ENCODE measurements at regions not wholly inside any gene's neighbourhood (a gene's known extent, or its start where the extent isn't known, plus 50 kb on each side); places are given as distances from the start of the nearest gene placed in this dataset.

GRCh38 chr5:174191850-174192655, 146.5 kb downstream of the NSG2 start:
- no peak for DNase-seq

GRCh38 chr5:174192901-174193300, 147.4 kb downstream of the NSG2 start:
- no peak for DNase-seq

- peak; percentile 70 for DNase-seq
Measured at GRCh38 chr5:174195517-174195916, 150.0 kb downstream of the NSG2 start.

GRCh38 chr5:174197929-174198328, 152.4 kb downstream of the NSG2 start:
- no peak for DNase-seq

GRCh38 chr5:174198541-174198940, 153.0 kb downstream of the NSG2 start:
- DNase-seq: no peak

GRCh38 chr5:174202996-174203395, 157.5 kb downstream of the NSG2 start:
- DNase-seq: no peak

- peak; percentile 95 for DNase-seq
Measured at GRCh38 chr5:174204535-174205313, 159.2 kb downstream of the NSG2 start.

- DNase-seq: no peak
Measured at GRCh38 chr5:174205939-174206338, 160.4 kb downstream of the NSG2 start.

- DNase-seq: no peak
Measured at GRCh38 chr5:174210596-174211276, 165.2 kb downstream of the NSG2 start.

GRCh38 chr5:174211277-174211626, 165.7 kb downstream of the NSG2 start:
- DNase-seq: no peak

- DNase-seq: no peak
Measured at GRCh38 chr5:174217527-174217926, 172.0 kb downstream of the NSG2 start.

- peak; percentile 16 for DNase-seq
Measured at GRCh38 chr5:174218162-174218561, 172.7 kb downstream of the NSG2 start.

- DNase-seq: no peak
Measured at GRCh38 chr5:174220417-174220816, 174.9 kb downstream of the NSG2 start.

GRCh38 chr5:174221436-174221835, 175.9 kb downstream of the NSG2 start:
- no peak for DNase-seq

- DNase-seq: no peak
Measured at GRCh38 chr5:174221946-174222345, 176.4 kb downstream of the NSG2 start.

- DNase-seq: peak; percentile 73
Measured at GRCh38 chr5:174222891-174223290, 177.4 kb downstream of the NSG2 start.

GRCh38 chr5:174223355-174223754, 177.8 kb downstream of the NSG2 start:
- no peak for DNase-seq

GRCh38 chr5:174229068-174229467, 183.6 kb downstream of the NSG2 start:
- DNase-seq: no peak

GRCh38 chr5:174229514-174230370, 184.2 kb downstream of the NSG2 start:
- peak; percentile 39 for DNase-seq

- DNase-seq: no peak
Measured at GRCh38 chr5:174231956-174232487, 186.5 kb downstream of the NSG2 start.

- DNase-seq: no peak
Measured at GRCh38 chr5:174234388-174234787, 188.9 kb downstream of the NSG2 start.

GRCh38 chr5:174235221-174236011, 189.9 kb downstream of the NSG2 start:
- DNase-seq: no peak

All from DMS53 (cell line).